ENCODE measurements at regions not wholly inside any gene's neighbourhood (a gene's known extent, or its start where the extent isn't known, plus 50 kb on each side); places are given as distances from the start of the nearest gene placed in this dataset.

DNA sequence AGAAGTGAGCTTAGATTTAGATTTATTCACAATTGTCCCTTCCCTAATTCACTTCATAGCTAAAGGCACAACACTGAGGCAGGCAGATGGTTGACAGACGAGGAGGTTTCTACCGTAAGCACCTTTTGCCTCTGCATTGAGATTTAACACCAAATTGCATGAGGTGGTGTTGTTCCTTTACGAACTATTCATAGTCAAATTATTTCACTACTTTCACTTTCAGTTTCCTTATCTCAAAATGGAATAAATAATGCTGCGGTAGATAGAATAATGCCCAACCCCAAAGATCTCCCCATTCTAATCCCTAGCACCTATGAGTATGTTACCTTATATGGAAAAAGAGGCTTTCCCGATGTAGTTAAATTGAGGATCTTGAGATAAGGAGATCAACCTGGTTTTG lies 58.9 kb upstream of the LINC00305 start:
- DNase-seq (no peak), ATAC-seq (no peak)
- H3K36me3 ChIP-seq (replicated peaks in 1 of 2; ENCODE audit: insufficient read depth in 1 of 2, low read depth in 2 of 2): no peaks in the 10 kb centered on the region
- H3K4me1 ChIP-seq: no peaks in the 10 kb centered on the region
- 71 to 84% methylated on average over 5 of the region's 5 CpGs for WGBS, 2 donors
- no peak overlapping the region for H3K27ac ChIP-seq
- H3K4me3 ChIP-seq: no peak overlapping the region
- no peak for TF ChIP-seq POLR2A (IDR thresholded peaks at IDR 0.05)
- TF ChIP-seq, protein P1, sequence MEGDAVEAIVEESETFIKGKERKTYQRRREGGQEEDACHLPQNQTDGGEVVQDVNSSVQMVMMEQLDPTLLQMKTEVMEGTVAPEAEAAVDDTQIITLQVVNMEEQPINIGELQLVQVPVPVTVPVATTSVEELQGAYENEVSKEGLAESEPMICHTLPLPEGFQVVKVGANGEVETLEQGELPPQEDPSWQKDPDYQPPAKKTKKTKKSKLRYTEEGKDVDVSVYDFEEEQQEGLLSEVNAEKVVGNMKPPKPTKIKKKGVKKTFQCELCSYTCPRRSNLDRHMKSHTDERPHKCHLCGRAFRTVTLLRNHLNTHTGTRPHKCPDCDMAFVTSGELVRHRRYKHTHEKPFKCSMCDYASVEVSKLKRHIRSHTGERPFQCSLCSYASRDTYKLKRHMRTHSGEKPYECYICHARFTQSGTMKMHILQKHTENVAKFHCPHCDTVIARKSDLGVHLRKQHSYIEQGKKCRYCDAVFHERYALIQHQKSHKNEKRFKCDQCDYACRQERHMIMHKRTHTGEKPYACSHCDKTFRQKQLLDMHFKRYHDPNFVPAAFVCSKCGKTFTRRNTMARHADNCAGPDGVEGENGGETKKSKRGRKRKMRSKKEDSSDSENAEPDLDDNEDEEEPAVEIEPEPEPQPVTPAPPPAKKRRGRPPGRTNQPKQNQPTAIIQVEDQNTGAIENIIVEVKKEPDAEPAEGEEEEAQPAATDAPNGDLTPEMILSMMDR (IDR thresholded peaks at IDR 0.05): no peak
- H3K9me3 ChIP-seq: no peaks in the 10 kb centered on the region
- H3K27me3 ChIP-seq: no peaks in the 10 kb centered on the region
- intact Hi-C loops (cut with DNase I): no loop called here

DNA sequence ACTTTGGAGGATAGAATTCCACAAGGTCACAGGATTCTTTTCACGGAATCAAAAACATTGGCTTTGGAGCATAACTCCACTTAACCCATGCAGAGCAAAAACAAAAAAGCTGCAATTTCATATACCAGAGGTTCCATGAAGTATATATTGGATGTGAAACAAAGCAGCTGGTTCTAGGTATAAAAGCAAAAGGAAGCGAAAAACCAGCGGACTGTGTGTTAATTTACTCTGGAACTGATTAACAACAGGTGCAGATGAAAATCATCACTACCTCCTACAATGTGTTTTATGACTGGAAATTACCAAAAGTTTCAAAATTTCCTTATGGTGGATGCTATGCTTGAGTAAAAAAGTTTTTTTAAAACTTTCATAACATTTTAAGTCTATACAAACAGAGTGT lies 54.4 kb upstream of the LINC00305 start:
- no peaks in the 10 kb centered on the region for H3K27me3 ChIP-seq
- ATAC-seq: no peak
- no peak for DNase-seq
- H3K9me3 ChIP-seq: no peaks in the 10 kb centered on the region
- no peaks in the 10 kb centered on the region for H3K36me3 ChIP-seq (replicated peaks in 1 of 2; ENCODE audit: insufficient read depth in 1 of 2, low read depth in 2 of 2)
- TF ChIP-seq, protein P1 (IDR thresholded peaks at IDR 0.05): no peak
- intact Hi-C loops (cut with DNase I): no loop called here
- no peak overlapping the region for H3K4me3 ChIP-seq
- WGBS, 2 donors: 21 to 30% methylated on average over 3 of the region's 3 CpGs
- H3K4me1 ChIP-seq: peaks cover 8% of the 10 kb centered on the region
- H3K27ac ChIP-seq: no peak overlapping the region

DNA sequence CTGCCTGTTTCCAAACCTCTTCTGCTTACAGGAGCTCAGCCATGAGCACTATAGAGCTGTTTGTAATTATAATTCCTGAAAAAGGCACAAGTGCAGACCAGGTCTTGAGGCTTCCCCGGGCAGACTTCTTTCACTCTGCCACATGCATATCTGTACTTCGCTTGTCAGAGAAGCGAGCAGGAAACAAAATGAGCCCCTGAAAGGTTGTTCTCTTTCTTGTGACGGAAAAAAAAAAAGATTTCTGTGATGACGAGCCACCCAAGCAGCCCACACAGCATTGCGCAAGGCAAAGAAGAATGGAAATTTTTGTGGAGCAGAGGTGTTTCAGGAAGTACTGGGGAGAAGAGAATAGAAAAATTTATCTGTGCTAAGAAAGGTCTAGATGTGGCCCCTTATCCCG lies 54.0 kb upstream of the LINC00305 start:
- no peaks in the 10 kb centered on the region for H3K9me3 ChIP-seq
- H3K27me3 ChIP-seq: no peaks in the 10 kb centered on the region
- 59 to 66% methylated on average over 7 of the region's 7 CpGs for WGBS, 2 donors
- no peak overlapping the region for H3K27ac ChIP-seq
- TF ChIP-seq, protein P1 (IDR thresholded peaks at IDR 0.05): no peak
- TF ChIP-seq POLR2A (IDR thresholded peaks at IDR 0.05): no peak
- H3K4me1 ChIP-seq: peaks cover 8% of the 10 kb centered on the region
- H3K4me3 ChIP-seq: no peak overlapping the region
- ATAC-seq (no peak), DNase-seq (no peak)
- H3K36me3 ChIP-seq (replicated peaks in 1 of 2; ENCODE audit: insufficient read depth in 1 of 2, low read depth in 2 of 2): no peaks in the 10 kb centered on the region
- intact Hi-C loops (cut with DNase I): no loop called here

DNA sequence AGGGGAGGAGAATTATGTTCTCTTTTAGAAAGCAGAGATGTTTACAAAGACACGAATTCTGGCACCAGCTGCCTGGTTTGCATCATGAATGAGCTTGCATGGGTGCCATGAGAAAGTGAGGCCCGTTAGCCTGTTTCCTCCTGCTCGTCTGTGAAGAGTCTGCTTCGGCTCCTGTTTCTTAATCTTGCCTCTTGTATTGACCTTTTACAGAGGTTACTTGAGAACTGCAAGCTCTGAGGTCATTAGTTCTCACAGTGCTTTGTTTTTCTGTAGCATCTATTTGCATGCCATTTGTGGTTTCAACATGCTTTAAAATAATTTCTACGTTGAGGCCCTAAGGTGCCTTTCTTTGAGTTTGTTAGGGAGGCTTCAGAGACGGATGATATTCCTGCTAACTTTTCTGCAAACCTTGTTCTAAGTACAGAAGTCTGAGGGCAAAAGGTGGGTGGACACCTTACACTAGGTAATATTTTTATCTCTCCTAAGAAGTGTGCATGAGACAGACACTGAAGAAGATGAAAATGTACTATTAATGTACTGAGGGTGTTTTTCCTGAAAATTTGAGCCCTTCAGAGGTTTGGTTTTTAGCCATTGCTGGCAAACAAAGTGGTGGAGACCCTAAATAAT lies 53.4 kb upstream of the LINC00305 start:
- intact Hi-C loops (cut with DNase I): no loop called here
- Histone ChIP-seq H3K27ac (no peak overlapping the region), H3K27me3 (no peaks in the 10 kb centered on the region), H3K4me1 (peaks cover 8% of the 10 kb centered on the region), H3K36me3 (replicated peaks in 1 of 2; ENCODE audit: insufficient read depth in 1 of 2, low read depth in 2 of 2) (no peaks in the 10 kb centered on the region), H3K4me3 (no peak overlapping the region), H3K9me3 (no peaks in the 10 kb centered on the region)
- no peak for DNase-seq
- TF ChIP-seq, protein P1 (IDR thresholded peaks at IDR 0.05): no peak
- no peak for TF ChIP-seq POLR2A (IDR thresholded peaks at IDR 0.05)
- no peak for ATAC-seq
- WGBS, 2 donors: 53 to 57% methylated on average over 6 of the region's 6 CpGs

DNA sequence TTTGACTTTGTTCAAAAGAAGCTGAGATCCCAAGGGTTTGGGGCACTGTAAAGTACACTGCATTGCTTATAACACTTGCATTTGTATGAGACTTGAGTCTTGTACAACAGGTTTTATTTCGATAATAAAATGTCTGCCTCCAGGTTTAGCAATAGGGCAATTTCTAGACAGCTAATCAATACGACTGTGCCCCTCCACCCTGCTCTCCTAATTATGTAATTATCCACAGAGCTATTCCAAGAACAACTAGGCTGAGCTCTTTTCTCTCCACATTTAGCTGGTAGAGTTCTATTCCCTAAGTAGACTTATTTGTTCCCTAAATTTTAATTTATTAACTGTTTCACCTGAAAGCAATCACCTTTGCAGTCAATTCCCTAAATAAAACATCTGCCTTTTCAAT lies 52.9 kb upstream of the LINC00305 start:
- Histone ChIP-seq H3K4me1 (peaks cover 8% of the 10 kb centered on the region), H3K9me3 (no peaks in the 10 kb centered on the region), H3K27ac (no peak overlapping the region), H3K36me3 (replicated peaks in 1 of 2; ENCODE audit: insufficient read depth in 1 of 2, low read depth in 2 of 2) (no peaks in the 10 kb centered on the region), H3K4me3 (no peak overlapping the region), H3K27me3 (no peaks in the 10 kb centered on the region)
- intact Hi-C loops (cut with DNase I): no loop called here
- 23 to 38% methylated on average over 2 of the region's 2 CpGs for WGBS, 2 donors
- TF ChIP-seq, protein P1 (IDR thresholded peaks at IDR 0.05): no peak
- no peak for TF ChIP-seq POLR2A (IDR thresholded peaks at IDR 0.05)
- no peak for ATAC-seq
- no peak for DNase-seq

All from body of pancreas (tissue), 4 donors.